ENCODE measurements at regions not wholly inside any gene's neighbourhood (a gene's known extent, or its start where the extent isn't known, plus 50 kb on each side); places are given as distances from the start of the nearest gene placed in this dataset.

DNA sequence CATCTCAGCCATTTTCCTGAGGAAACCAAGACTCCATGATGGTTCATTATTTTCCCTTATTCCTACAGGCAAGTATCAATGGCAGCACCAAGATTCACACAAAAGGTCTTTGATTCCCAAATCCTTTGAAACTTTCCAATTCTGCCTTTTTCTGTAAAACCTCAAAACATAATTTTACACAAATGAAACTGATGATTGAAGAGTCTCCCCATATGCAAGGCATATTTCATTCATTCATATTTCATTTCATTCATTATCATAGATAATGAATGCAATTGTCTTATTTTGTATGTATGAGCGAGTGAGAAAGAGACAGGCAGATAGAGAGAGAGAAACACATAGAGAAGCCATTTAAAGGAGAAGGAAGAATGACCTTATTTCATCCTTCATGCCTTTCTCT is 172.8 kb downstream of the BTG1 start:
- Mint-ChIP-seq H3K4me3 (no peak overlapping the region), H3K27ac (no peak overlapping the region), H3K9me3 (peaks cover 4% of the 10 kb centered on the region), H3K27me3 (peaks cover under 1% of the 10 kb centered on the region), H3K36me3 (no peaks in the 10 kb centered on the region), H3K4me1 (peaks cover 3% of the 10 kb centered on the region)
- ATAC-seq (ENCODE audit: low read depth) (no peak), DNase-seq (ENCODE audit: low spot score in 2 of 2) (no peak)

DNA sequence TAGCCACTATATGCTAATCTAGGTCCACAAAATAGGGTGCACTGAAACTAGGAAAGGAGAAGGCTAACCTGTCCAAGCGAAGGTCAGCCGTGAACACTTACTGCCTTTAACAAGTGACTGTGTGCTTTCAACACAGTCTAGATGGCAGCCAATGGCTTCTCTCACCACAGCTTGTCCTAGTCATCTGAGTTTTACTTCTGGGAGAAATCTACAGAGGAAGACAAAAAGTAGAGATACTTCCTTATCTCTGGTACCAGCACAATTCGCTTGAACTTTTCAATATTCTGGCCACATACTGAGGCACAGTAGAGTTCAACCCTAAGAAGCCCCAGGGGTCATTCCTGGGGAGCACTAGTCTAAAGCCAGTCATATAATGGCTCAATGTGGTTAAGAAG is 176.9 kb downstream of the BTG1 start:
- Mint-ChIP-seq H3K27ac (no peak overlapping the region), H3K4me3 (no peak overlapping the region), H3K27me3 (peaks cover 6% of the 10 kb centered on the region), H3K4me1 (peaks cover 4% of the 10 kb centered on the region), H3K9me3 (peaks cover 3% of the 10 kb centered on the region), H3K36me3 (peaks cover 1% of the 10 kb centered on the region)
- DNase-seq (ENCODE audit: low spot score in 2 of 2) (no peak), ATAC-seq (ENCODE audit: low read depth) (no peak)

DNA sequence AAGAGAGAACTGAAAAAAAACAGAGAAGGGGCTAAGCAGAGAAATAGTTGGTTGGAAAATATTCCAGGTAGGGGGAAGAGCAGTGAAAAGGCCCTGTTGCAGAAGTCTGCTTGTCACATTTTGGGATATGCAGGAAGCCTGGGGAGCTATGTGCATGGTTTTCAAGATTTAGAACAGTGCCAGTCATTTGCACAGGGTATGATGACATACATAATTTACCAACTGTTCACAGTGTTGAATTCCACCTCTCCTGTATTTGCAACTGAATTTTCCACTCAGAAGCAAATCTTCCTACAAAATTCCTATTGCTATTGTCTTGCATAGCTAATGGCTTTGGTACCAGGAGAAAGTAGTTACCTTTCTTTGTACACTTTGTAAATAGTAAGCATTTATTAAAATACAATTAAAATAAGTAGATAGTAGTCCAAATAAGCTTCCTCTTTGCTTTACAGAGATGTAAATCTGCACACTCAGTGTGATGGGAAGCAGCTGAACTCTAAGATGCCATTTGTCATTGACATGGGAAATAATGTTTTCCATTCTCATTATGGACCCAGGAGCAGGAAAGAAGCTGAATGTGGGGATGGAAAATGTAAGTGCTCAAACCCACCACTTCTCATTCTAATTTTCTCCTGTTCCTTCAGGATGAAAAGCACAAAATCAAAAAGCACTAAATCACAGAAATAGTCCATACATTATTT is 177.4 kb downstream of the BTG1 start:
- Mint-ChIP-seq H3K4me1 (peaks cover 4% of the 10 kb centered on the region), H3K27me3 (peaks cover 6% of the 10 kb centered on the region), H3K4me3 (no peak overlapping the region), H3K9me3 (peaks cover 3% of the 10 kb centered on the region), H3K27ac (no peak overlapping the region), H3K36me3 (peaks cover 1% of the 10 kb centered on the region)
- ATAC-seq (ENCODE audit: low read depth) (no peak), DNase-seq (ENCODE audit: low spot score in 2 of 2) (no peak)

DNA sequence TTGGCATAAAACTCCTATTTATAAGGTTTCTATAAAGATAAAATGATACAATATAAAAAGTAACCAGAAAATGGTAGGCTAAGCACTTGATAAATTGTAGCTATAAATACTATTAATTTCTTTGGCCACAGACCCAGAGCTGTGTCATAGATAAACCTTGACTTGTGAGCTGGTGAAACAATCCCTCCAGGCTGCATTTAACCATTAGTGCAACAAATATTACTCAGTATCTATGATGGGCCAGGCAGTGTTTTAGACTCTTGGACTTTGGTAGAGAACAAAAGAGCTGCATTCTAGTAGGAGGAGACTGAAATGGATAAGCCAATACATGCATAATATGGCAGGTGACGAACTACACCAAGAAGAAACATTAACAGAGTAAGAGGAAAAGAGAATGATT is 178.1 kb downstream of the BTG1 start:
- H3K4me3 Mint-ChIP-seq, result no peak overlapping the region
- no peak for DNase-seq (ENCODE audit: low spot score in 2 of 2)

DNA sequence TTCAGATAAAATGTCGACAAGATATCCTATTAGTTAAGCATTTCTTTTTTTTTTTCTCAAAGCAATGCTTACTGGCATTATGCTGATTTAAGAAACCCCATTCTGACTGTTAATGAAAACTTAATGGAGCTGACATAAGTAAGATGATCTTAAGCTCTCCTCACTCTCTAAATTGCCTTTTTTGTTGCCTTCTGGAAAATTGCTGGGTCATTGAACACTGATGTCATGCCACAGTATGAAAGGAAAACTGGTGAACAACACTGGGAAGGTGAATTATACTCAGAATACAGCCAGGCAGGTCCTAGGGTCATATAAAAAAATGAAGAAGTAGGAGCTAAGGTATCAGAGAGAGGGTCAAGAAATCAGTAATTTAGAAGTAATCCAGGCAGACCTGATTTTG is 179.9 kb downstream of the BTG1 start:
- Mint-ChIP-seq H3K4me3 (no peak overlapping the region), H3K4me1 (peaks cover 4% of the 10 kb centered on the region), H3K27ac (no peak overlapping the region), H3K27me3 (peaks cover 6% of the 10 kb centered on the region), H3K9me3 (peaks cover 3% of the 10 kb centered on the region), H3K36me3 (peaks cover 1% of the 10 kb centered on the region)
- DNase-seq (ENCODE audit: low spot score in 2 of 2) (no peak), ATAC-seq (ENCODE audit: low read depth) (no peak)

More for the DNA sequence above, 178.1 kb downstream of the BTG1 start:
- Mint-ChIP-seq H3K9me3 (peaks cover 3% of the 10 kb centered on the region), H3K4me1 (peaks cover 4% of the 10 kb centered on the region), H3K27ac (no peak overlapping the region), H3K27me3 (peaks cover 6% of the 10 kb centered on the region), H3K36me3 (peaks cover 1% of the 10 kb centered on the region)
- no peak for ATAC-seq (ENCODE audit: low read depth)

DNA sequence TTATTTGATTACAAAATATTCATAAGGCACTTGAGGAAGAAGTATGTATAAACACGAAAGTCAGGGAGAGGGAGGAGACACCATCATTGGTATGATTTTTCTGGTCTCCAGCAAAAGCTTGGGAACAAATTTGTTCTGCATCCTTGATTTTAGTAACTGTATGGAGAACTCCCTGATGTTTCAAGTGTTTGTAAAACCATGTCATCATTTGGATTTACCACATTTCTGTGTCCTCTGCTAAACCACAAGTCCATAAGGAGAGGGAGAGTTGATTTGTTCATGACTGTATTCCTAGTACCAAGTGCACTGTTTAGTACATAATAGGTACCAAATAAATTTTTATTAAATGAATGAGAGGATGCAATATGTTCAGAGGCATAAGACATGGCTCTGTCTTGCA is 181.1 kb downstream of the BTG1 start:
- Mint-ChIP-seq H3K9me3 (no peaks in the 10 kb centered on the region), H3K4me1 (peaks cover 4% of the 10 kb centered on the region), H3K27me3 (peaks cover 6% of the 10 kb centered on the region), H3K27ac (no peak overlapping the region), H3K36me3 (peaks cover 1% of the 10 kb centered on the region), H3K4me3 (no peak overlapping the region)
- ATAC-seq (ENCODE audit: low read depth) (no peak), DNase-seq (ENCODE audit: low spot score in 2 of 2) (no peak)

DNA sequence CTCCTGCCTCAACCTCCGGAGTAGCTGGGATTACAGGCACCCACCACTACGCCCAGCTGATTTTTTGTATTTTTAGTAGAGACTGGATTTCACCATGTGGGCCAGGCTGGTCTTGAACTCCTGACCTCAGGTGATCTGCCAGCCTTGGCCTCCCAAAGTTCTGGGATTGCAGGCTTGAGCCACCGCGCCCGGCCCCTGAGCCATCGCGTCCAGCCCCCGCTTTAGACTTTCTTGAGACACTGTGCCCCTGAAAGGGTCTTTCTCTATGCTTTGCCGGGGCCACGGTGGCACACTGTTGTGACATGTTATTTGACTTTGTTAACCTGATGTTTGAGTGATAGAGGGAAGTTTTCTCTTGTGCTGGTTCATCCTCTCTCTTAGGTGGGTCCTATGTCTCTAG is 186.4 kb downstream of the BTG1 start:
- Mint-ChIP-seq H3K4me3 (no peak overlapping the region), H3K36me3 (no peaks in the 10 kb centered on the region), H3K4me1 (no peaks in the 10 kb centered on the region), H3K27ac (no peak overlapping the region), H3K9me3 (no peaks in the 10 kb centered on the region), H3K27me3 (no peaks in the 10 kb centered on the region)
- ATAC-seq (ENCODE audit: low read depth), result no peak
- no peak for DNase-seq (ENCODE audit: low spot score in 2 of 2)

DNA sequence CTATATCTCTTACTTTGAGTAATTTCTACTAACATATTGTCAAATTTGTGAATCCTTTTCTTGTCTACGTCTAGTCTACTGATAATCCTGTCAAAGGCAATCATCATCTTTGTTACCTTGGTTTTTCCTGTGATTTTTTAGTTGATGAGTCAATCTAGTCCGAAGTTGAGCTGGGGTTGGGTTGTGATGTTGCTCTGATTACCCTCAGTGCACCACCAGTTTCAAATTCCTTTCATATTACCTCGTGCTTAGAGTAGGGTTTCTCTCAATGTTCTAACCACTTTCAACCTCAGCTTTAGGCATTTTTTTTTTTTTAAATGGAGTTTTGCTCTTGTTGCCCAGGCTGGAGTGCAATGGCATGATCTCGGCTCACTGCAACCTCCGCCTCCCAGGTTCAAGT is 186.8 kb downstream of the BTG1 start:
- DNase-seq (ENCODE audit: low spot score in 2 of 2), result no peak
- H3K4me3 Mint-ChIP-seq, result no peak overlapping the region

DNA sequence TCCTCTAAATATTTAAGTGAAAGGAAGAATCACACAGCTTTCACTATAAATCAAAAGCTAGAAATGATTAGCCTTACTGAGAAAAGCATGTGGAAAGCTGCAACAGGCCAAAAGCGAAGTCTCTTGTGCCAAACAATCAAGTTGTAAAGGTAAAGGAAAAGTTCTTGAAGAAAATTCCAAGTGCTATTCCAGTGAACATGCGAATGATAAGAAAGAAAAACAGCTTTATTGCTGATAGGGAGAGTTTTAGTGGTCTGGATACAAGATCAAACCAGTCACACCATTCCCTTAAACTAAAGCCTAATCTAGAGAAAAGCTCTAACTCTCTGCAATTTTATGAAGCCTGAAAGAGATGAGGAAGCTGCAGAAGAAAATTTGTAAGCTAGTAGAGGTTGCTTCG is 190.9 kb downstream of the BTG1 start:
- ATAC-seq (ENCODE audit: low read depth) (no peak), DNase-seq (ENCODE audit: low spot score in 2 of 2) (no peak)
- no peaks in the 10 kb centered on the region for H3K9me3 Mint-ChIP-seq
- H3K4me3 Mint-ChIP-seq, result no peak overlapping the region
- no peaks in the 10 kb centered on the region for H3K27me3 Mint-ChIP-seq
- no peaks in the 10 kb centered on the region for H3K36me3 Mint-ChIP-seq
- no peak overlapping the region for H3K27ac Mint-ChIP-seq
- H3K4me1 Mint-ChIP-seq, result no peaks in the 10 kb centered on the region

More for the DNA sequence above, 186.8 kb downstream of the BTG1 start:
- Mint-ChIP-seq H3K9me3 (no peaks in the 10 kb centered on the region), H3K36me3 (no peaks in the 10 kb centered on the region), H3K27ac (no peak overlapping the region), H3K27me3 (no peaks in the 10 kb centered on the region), H3K4me1 (no peaks in the 10 kb centered on the region)
- no peak for ATAC-seq (ENCODE audit: low read depth)

DNA sequence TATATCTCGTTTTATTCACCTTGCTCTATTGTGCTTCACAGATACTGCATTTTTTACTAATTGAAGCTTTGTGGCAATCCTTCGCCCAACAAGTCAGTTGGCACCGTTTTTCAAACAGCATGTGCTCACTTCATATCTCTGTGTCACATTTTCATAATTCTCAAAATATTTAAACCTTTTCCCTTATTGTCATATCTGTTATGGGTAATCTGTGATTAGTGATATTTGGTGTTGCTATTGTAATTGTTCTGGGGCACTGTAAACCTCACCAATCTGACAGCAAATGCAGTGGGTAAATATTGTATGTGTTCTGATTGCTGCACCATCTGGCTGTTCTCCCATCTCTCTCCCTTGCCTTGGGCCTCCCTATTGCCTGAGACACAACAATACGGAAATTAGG is 191.3 kb downstream of the BTG1 start:
- H3K27me3 Mint-ChIP-seq, result no peaks in the 10 kb centered on the region
- no peak overlapping the region for H3K4me3 Mint-ChIP-seq
- no peak for ATAC-seq (ENCODE audit: low read depth)
- H3K27ac Mint-ChIP-seq, result no peak overlapping the region
- DNase-seq (ENCODE audit: low spot score in 2 of 2), result no peak
- H3K9me3 Mint-ChIP-seq, result no peaks in the 10 kb centered on the region
- no peaks in the 10 kb centered on the region for H3K36me3 Mint-ChIP-seq
- H3K4me1 Mint-ChIP-seq, result no peaks in the 10 kb centered on the region

DNA sequence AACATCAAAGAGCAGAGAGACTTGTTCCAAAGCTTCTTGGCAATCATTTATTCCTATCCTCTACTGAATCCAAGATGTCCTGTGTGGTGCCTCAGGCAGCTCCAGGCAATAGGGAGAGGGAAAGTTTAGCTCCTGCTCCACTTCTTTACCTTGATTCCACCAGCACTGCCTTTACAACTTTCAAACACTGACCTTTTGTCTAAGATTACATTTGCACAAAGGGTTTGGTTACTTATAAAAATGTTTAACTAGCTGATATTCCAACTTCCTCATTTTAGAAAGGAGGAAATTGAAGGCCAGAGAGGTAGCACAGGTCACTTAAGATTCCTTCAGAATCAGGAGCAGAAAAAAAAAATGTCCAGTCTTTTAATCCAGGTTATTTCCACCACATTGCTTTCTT is 192.7 kb downstream of the BTG1 start:
- Mint-ChIP-seq H3K9me3 (no peaks in the 10 kb centered on the region), H3K36me3 (no peaks in the 10 kb centered on the region), H3K4me1 (peaks cover 5% of the 10 kb centered on the region), H3K4me3 (no peak overlapping the region), H3K27me3 (no peaks in the 10 kb centered on the region), H3K27ac (no peak overlapping the region)
- DNase-seq (ENCODE audit: low spot score in 2 of 2) (no peak), ATAC-seq (ENCODE audit: low read depth) (no peak)

DNA sequence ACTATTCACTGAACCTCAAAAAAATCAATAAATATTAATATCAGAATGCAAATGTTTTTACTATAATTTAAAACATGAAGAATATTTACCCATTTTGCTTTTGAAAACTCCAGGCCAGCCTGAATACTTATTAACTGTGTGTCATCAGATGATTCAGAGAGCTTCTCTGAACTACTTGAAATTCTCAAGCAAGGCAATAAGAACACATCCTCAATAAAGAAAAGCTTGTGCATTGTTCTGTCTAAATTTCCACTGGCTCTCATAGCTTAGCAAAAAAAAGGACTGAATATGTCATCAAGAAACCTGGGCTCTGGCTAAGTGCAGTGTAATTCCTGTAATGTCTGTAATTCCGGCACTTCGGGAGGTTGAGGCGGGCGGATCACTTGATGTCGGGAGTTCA is 194.1 kb downstream of the BTG1 start:
- Mint-ChIP-seq H3K36me3 (no peaks in the 10 kb centered on the region), H3K9me3 (no peaks in the 10 kb centered on the region), H3K4me3 (no peak overlapping the region), H3K4me1 (peaks cover 11% of the 10 kb centered on the region), H3K27ac (no peak overlapping the region), H3K27me3 (no peaks in the 10 kb centered on the region)
- DNase-seq (ENCODE audit: low spot score in 2 of 2) (no peak), ATAC-seq (ENCODE audit: low read depth) (no peak)

DNA sequence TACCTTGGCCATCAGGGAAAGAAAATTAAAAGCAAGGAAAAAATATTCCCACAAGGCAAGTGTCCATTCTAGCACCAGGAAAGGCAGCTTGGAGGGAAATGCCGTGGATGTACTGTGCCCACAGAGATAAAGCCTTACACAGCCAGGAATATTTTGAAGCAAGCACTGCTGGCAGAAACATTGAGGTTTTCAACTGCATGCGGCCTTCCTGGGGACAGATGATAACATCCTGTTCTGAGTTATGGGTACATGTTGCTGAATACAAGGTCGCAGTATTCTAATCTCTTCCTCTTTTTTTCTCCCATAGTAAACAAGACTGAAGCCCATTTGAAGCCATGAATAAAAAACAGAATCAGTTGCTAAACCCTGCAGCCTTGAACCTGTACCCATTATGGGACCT is 197.1 kb downstream of the BTG1 start:
- Mint-ChIP-seq H3K9me3 (no peaks in the 10 kb centered on the region), H3K27ac (no peak overlapping the region), H3K27me3 (no peaks in the 10 kb centered on the region), H3K4me3 (no peak overlapping the region), H3K4me1 (peaks cover 14% of the 10 kb centered on the region), H3K36me3 (no peaks in the 10 kb centered on the region)
- ATAC-seq (ENCODE audit: low read depth) (peak; percentile 44), DNase-seq (ENCODE audit: low spot score in 2 of 2) (no peak)

DNA sequence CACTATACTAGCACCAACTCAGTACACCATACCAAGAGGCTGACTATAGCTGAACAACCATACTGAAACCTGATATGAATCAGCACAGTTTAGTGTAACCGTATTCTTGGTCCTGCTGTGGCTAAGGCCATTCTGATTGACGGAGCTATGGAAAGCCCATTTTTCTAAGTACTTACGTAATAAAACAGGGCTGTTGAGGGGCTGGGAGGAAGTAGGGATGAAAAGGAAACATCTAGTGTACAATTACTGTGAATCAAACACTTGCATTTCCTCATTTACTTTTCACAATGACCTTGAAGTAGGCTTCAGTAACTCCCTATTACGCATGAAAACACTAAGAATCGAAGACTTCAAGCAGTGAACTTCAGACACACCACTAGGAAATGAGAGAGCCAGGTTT is 198.2 kb downstream of the BTG1 start:
- H3K27ac Mint-ChIP-seq, result peak overlapping the region; percentile 32
- peaks cover 2% of the 10 kb centered on the region for H3K27me3 Mint-ChIP-seq
- DNase-seq (ENCODE audit: low spot score in 2 of 2), result peak in 1 of 2 donors; percentile 9
- no peak overlapping the region for H3K4me3 Mint-ChIP-seq
- H3K9me3 Mint-ChIP-seq, result no peaks in the 10 kb centered on the region
- peaks cover 14% of the 10 kb centered on the region for H3K4me1 Mint-ChIP-seq
- ATAC-seq (ENCODE audit: low read depth), result peak; percentile 88
- no peaks in the 10 kb centered on the region for H3K36me3 Mint-ChIP-seq

DNA sequence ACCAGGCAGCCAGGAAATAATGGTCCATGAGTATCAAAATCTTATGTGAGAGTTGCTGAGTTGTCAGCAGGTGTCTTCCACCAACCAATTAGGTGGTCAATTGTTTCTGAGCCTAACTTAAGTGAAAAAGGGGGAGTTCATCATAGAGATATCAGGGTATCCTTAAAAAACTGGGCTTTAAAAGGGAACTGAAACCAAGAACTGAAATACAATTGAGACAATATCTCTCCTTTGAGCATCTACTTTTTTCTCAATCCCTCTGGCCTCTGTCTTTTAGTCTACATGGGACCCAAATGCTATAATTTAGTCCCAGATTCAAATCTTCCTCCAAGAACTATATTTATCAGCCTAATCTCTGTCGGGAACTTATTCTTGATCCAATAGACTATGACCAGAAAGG is 201.0 kb downstream of the BTG1 start:
- H3K4me3 Mint-ChIP-seq, result no peak overlapping the region
- ATAC-seq (ENCODE audit: low read depth), result no peak
- H3K36me3 Mint-ChIP-seq, result no peaks in the 10 kb centered on the region
- H3K4me1 Mint-ChIP-seq, result peaks cover 14% of the 10 kb centered on the region
- H3K27ac Mint-ChIP-seq, result no peak overlapping the region
- H3K27me3 Mint-ChIP-seq, result peaks cover 2% of the 10 kb centered on the region
- H3K9me3 Mint-ChIP-seq, result peaks cover 4% of the 10 kb centered on the region
- no peak for DNase-seq (ENCODE audit: low spot score in 2 of 2)
